Prostate gland (tissue), 2 donors: ENCODE measurements at regions not wholly inside any gene's neighbourhood (a gene's known extent, or its start where the extent isn't known, plus 50 kb on each side); places are given as distances from the start of the nearest gene placed in this dataset.

Source experiments
- POLR2AphosphoS5 ChIP-seq: sonication (generic); formaldehyde crosslinking; IDR thresholded peaks from one replicate; pipeline ENCODE4 v1.6.1; 2017; ENCODE audit warnings: antibody characterized with exemption
- TF ChIP-seq, protein P1 (sequence below), 4 experiments: fragments of 200-600 bp in 2 of 4; fragments of 450-650 bp in 2 of 4; sonication (generic) in 2 of 4; IDR thresholded peaks; 1 replicate in 3 of 4; 2 replicates in 1 of 4; pipeline ENCODE4 v1.5.1; 2016 to 2019; ENCODE audit warnings: antibody characterized with exemption in 4 of 4, mild to moderate bottlenecking in 2 of 4, moderate library complexity in 2 of 4

DNA sequence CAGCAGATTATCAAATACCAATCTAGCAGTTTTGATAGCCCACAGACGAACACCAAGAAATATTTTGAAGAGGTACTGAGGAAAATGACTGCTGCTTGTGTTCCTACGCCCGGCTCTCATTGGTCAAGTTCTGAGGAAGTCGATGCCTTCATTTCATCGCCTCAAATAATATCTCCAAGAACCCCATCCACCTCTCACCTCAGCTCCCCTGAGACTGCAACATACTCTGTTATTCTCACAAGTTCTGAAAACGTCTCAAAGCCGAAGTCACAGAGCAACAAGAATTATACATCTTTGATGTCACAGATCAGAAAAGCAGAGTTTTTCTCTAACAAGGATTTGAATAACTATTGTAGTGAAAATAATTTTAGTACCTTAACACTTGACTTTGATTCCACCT lies 55.5 kb upstream of the BCAT1 start:
- TF ChIP-seq, protein P1, sequence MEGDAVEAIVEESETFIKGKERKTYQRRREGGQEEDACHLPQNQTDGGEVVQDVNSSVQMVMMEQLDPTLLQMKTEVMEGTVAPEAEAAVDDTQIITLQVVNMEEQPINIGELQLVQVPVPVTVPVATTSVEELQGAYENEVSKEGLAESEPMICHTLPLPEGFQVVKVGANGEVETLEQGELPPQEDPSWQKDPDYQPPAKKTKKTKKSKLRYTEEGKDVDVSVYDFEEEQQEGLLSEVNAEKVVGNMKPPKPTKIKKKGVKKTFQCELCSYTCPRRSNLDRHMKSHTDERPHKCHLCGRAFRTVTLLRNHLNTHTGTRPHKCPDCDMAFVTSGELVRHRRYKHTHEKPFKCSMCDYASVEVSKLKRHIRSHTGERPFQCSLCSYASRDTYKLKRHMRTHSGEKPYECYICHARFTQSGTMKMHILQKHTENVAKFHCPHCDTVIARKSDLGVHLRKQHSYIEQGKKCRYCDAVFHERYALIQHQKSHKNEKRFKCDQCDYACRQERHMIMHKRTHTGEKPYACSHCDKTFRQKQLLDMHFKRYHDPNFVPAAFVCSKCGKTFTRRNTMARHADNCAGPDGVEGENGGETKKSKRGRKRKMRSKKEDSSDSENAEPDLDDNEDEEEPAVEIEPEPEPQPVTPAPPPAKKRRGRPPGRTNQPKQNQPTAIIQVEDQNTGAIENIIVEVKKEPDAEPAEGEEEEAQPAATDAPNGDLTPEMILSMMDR (IDR thresholded peaks at IDR 0.05): no peak
- no peak for TF ChIP-seq POLR2AphosphoS5
